A549 (cell line): ENCODE measurements at regions not wholly inside any gene's neighbourhood (a gene's known extent, or its start where the extent isn't known, plus 50 kb on each side); places are given as distances from the start of the nearest gene placed in this dataset.

ENCODE experiments used
- ATAC-seq, 2 experiments: fragments of 200-7000 bp in 1 of 2; fragments of >200 bp in 1 of 2; cut with Nextera tagmentation in 1 of 2; cut with Tn5 transposase in 1 of 2; 3 replicates each; pipeline versions ENCODE4 v1.8.0 to v1.9.1; 2018 to 2020; ENCODE audit warnings: mild to moderate bottlenecking in 1 of 2, moderate library complexity in 1 of 2
- CTCF ChIA-PET: fragments of 300-600 bp; sonication (Branson Sonifier 250); formaldehyde crosslinking; extraction: SDS; loops from one replicate; lab custom pipeline; 2021; ENCODE audit warnings: antibody characterized with exemption, inconsistent platforms; lab: Yijun Ruan, JAX
- POLR2A ChIA-PET: fragments of 350-600 bp; formaldehyde crosslinking; extraction: SDS; loops from one replicate; lab custom pipeline; 2021; ENCODE audit warnings: antibody characterized with exemption, inconsistent platforms; lab: Yijun Ruan, JAX
- DNase-seq, 2 experiments: peaks; one replicate each; pipeline versions ENCODE4 v3.0.0 to v3.0.0-alpha.2; 2011 to 2016; ENCODE audit warnings: low read depth in 1 of 2, low spot score in 1 of 2
- FAIRE-seq: peaks from 2 replicates; lab custom pipeline; 2011; peaks lifted over from hg19 to GRCh38; lab: Jason Lieb, UNC
- H3K27ac ChIP-seq, 2 experiments: fragments of >200 bp; sonication (Bioruptor Twin); formaldehyde crosslinking; 3 replicates each; pipeline ENCODE4 v1.5.1; 2016 to 2017
- H3K4me1 ChIP-seq: fragments of >200 bp; sonication (Bioruptor Twin); formaldehyde crosslinking; 3 replicates; pipeline ENCODE4 v1.6.1; 2016
- H3K4me2 ChIP-seq: fragments of >200 bp; sonication (Bioruptor Twin); formaldehyde crosslinking; 3 replicates; pipeline ENCODE4 v1.6.1; 2016
- H3K4me3 ChIP-seq: fragments of >200 bp; sonication (Bioruptor Twin); formaldehyde crosslinking; 3 replicates; pipeline ENCODE4 v1.5.1; 2016
- H3K9me3 ChIP-seq: fragments of >200 bp; sonication (Bioruptor Twin); formaldehyde crosslinking; 3 replicates; pipeline ENCODE4 v1.6.1; 2016
- ELK1 ChIP-seq: fragments of 150-350 bp; IDR thresholded peaks from 2 replicates; pipeline ENCODE4 v1.6.1; 2014; ENCODE audit warnings: low read depth, mild to moderate bottlenecking, low read length
- GATA3 ChIP-seq: IDR thresholded peaks from 2 replicates; pipeline ENCODE4 v1.6.1; 2012; ENCODE audit warnings: borderline replicate concordance
- KDM5A ChIP-seq: fragments of 200-600 bp; sonication (generic); IDR thresholded peaks from 2 replicates; pipeline ENCODE4 v1.6.1; 2016; ENCODE audit warnings: antibody characterized with exemption, mild to moderate bottlenecking
- MAFK ChIP-seq: fragments of 450-650 bp; IDR thresholded peaks from 2 replicates; pipeline ENCODE4 v1.6.1; 2014; ENCODE audit not compliant: partially characterized antibody
- MAZ ChIP-seq: fragments of 150-350 bp; IDR thresholded peaks from 2 replicates; pipeline ENCODE4 v1.6.1; 2014; ENCODE audit warnings: antibody characterized with exemption, low read depth, low read length, borderline replicate concordance
- NPAS2 ChIP-seq: fragments of 250-450 bp; sonication (Bioruptor Pico); IDR thresholded peaks from 2 replicates; pipeline ENCODE4 v1.8.0; 2022; ENCODE audit warnings: mild to moderate bottlenecking, moderate library complexity, borderline replicate concordance
- NR3C1 ChIP-seq: fragments of >200 bp; sonication (Bioruptor Twin); formaldehyde crosslinking; IDR thresholded peaks from 3 replicates; pipeline ENCODE4 v1.6.1; 2017
- PHF8 ChIP-seq: fragments of 200-600 bp; sonication (generic); IDR thresholded peaks from 2 replicates; pipeline ENCODE4 v1.6.1; 2016; ENCODE audit warnings: low read depth, mild to moderate bottlenecking, antibody characterized with exemption, moderate library complexity, borderline replicate concordance
- POLR2A ChIP-seq: IDR thresholded peaks from 2 replicates; pipeline ENCODE4 v1.6.1; 2012; ENCODE audit warnings: mild to moderate bottlenecking, low read length
- RARB ChIP-seq: fragments of 250-450 bp; sonication (Bioruptor Pico); IDR thresholded peaks from 2 replicates; pipeline ENCODE4 v1.8.0; 2021; ENCODE audit warnings: mild to moderate bottlenecking, moderate library complexity
- REST ChIP-seq: fragments of 200-600 bp; sonication (generic); IDR thresholded peaks from 2 replicates; pipeline ENCODE4 v1.6.1; 2016; ENCODE audit warnings: antibody characterized with exemption, mild to moderate bottlenecking, moderate library complexity
- WGBS: methylation state at CpG from one replicate; pipeline ENCODE4 v1.1.6; 2017; ENCODE audit errors: missing lambda C conversion rate; 5-methylcytosine and 5-hydroxymethylcytosine counted together
- TF ChIP-seq, protein P1 (sequence below): IDR thresholded peaks from 2 replicates; pipeline ENCODE4 v1.6.1; 2012
- TF ChIP-seq, protein P2 (sequence below): fragments of >200 bp; sonication (Bioruptor Twin); formaldehyde crosslinking; IDR thresholded peaks from 3 replicates; pipeline ENCODE4 v1.5.1; 2016

GRCh38 chr13:61146158-61146557, 269.5 kb downstream of the PCDH20 start:
- 35% methylated on average over 2 of the region's 4 CpGs for WGBS
- CTCF ChIA-PET = no interaction called here

DNA sequence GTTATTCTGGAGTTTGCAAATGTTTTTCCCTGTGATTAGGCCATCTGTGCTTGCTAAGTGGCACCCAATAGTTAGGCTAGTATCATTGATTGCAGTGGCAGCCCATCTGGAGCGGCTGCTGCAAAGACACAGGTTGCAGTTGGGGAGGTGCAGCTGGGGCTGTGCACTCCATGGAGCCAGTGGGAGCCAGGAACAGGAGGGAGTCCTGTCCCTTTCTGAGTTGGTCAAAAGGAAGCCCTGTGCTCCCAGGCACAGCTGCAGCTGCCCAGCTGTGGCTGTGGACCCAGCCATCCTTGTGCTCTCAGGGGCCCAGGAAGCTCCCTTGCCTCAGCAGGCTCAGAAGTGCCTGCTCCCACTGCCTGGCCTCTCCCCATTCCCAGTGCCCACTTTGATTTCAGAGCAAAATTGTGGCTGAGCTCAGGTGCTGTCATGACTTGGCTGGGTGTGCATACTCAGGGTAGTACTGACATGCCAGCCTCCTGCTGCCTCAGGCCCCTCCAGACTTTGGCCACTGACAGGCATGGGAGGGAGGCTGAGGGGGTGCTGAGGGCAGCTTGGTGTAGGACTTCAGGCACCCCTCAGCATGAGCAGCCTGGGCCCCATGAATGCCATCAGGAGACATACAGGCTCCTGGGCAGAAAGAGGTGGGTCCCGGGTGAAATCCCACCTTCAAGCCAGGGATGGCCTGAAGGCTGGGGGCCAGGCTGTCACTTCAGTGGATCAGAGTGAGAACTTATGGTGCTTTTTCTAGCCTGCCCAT, 270.6 kb downstream of the PCDH20 start:
- 0% methylated on average over 1 of the region's 2 CpGs for WGBS
- FAIRE-seq = no peak

More at GRCh38 chr13:61146158-61146557, 269.5 kb downstream of the PCDH20 start:
- POLR2A ChIA-PET = no interaction called here
- TF ChIP-seq ELK1 (no peak), PHF8 (no peak), KDM5A (no peak), POLR2A (no peak), NPAS2 (CRISPR knock-in tag) (no peak), MAFK (no peak), MAZ (no peak), GATA3 (no peak), RARB (CRISPR knock-in tag) (no peak)
- TF ChIP-seq, protein P1, sequence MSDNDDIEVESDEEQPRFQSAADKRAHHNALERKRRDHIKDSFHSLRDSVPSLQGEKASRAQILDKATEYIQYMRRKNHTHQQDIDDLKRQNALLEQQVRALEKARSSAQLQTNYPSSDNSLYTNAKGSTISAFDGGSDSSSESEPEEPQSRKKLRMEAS = no peak
- TF ChIP-seq, protein P2, sequence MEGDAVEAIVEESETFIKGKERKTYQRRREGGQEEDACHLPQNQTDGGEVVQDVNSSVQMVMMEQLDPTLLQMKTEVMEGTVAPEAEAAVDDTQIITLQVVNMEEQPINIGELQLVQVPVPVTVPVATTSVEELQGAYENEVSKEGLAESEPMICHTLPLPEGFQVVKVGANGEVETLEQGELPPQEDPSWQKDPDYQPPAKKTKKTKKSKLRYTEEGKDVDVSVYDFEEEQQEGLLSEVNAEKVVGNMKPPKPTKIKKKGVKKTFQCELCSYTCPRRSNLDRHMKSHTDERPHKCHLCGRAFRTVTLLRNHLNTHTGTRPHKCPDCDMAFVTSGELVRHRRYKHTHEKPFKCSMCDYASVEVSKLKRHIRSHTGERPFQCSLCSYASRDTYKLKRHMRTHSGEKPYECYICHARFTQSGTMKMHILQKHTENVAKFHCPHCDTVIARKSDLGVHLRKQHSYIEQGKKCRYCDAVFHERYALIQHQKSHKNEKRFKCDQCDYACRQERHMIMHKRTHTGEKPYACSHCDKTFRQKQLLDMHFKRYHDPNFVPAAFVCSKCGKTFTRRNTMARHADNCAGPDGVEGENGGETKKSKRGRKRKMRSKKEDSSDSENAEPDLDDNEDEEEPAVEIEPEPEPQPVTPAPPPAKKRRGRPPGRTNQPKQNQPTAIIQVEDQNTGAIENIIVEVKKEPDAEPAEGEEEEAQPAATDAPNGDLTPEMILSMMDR = no peak
- ATAC-seq = no peak
- Histone ChIP-seq H3K9me3 (no peaks in the 10 kb centered on the region), H3K4me3 (no peak overlapping the region), H3K4me1 (no peaks in the 10 kb centered on the region), H3K4me2 (no peak overlapping the region), H3K27ac (no peak overlapping the region)
- FAIRE-seq = no peak
- DNase-seq = no peak

More for the DNA sequence above, 270.6 kb downstream of the PCDH20 start:
- H3K4me2 ChIP-seq = no peak overlapping the region
- no peak for DNase-seq
- no peak for TF ChIP-seq REST
- no peak for TF ChIP-seq NR3C1
- no peak for TF ChIP-seq MAFK
- TF ChIP-seq GATA3 = no peak
- TF ChIP-seq, all 56 proteins: peak for 0
- POLR2A ChIA-PET = no interaction called here
- no peaks in the 10 kb centered on the region for H3K9me3 ChIP-seq
- H3K4me3 ChIP-seq = no peak overlapping the region
- no peaks in the 10 kb centered on the region for H3K4me1 ChIP-seq
- no peak for ATAC-seq
- CTCF ChIA-PET = no interaction called here
- no peak overlapping the region for H3K27ac ChIP-seq
